H1 (cell line): ENCODE measurements at regions not wholly inside any gene's neighbourhood (a gene's known extent, or its start where the extent isn't known, plus 50 kb on each side); places are given as distances from the start of the nearest gene placed in this dataset.

Source experiments
- CTCF ChIA-PET: fragments of 300-600 bp; sonication (Branson Sonifier 250); formaldehyde crosslinking; loops from one replicate; lab custom pipeline; 2021; ENCODE audit not compliant: partially characterized antibody; lab: Charles Lee
- POLR2A ChIA-PET: fragments of 300-600 bp; sonication (Branson Sonifier 250); formaldehyde crosslinking; loops from one replicate; lab custom pipeline; 2021; ENCODE audit warnings: inconsistent platforms; ENCODE audit not compliant: partially characterized antibody; lab: Charles Lee
- DNase-seq, 2 experiments: peaks; one replicate each; pipeline versions ENCODE4 v3.0.0 to v3.0.0-alpha.2; 2010 to 2022; ENCODE audit warnings: low spot score in 2 of 2, low read depth in 1 of 2, mixed read lengths in 1 of 2
- FAIRE-seq: peaks from 2 replicates; lab custom pipeline; 2011; peaks lifted over from hg19 to GRCh38; lab: Jason Lieb, UNC
- H2AFZ ChIP-seq: 2 replicates; pipeline ENCODE4 v1.8.1; 2012; ENCODE audit warnings: low read length, inconsistent platforms
- H2AK5ac ChIP-seq: 2 replicates; pipeline ENCODE4 v1.6.1; 2013; ENCODE audit warnings: low read depth, low read length
- H2BK120ac ChIP-seq: replicated peaks from 2 replicates; pipeline ENCODE3; 2013; ENCODE audit warnings: low read depth, low read length, inconsistent platforms
- H2BK12ac ChIP-seq: 2 replicates; pipeline ENCODE4 v1.6.1; 2013; ENCODE audit warnings: low read depth, low read length
- H2BK15ac ChIP-seq: 2 replicates; pipeline ENCODE4 v1.6.1; 2013; ENCODE audit warnings: low read length
- H2BK20ac ChIP-seq: 2 replicates; pipeline ENCODE4 v1.6.1; 2013; ENCODE audit warnings: low read length
- H2BK5ac ChIP-seq: 2 replicates; pipeline ENCODE4 v1.6.1; 2013; ENCODE audit warnings: low read depth, low read length
- H3K14ac ChIP-seq: 2 replicates; pipeline ENCODE4 v1.6.1; 2013; ENCODE audit warnings: inconsistent platforms; ENCODE audit not compliant: insufficient read length
- H3K18ac ChIP-seq: 2 replicates; pipeline ENCODE4 v1.6.1; 2013; ENCODE audit warnings: low read length; ENCODE audit errors: extremely low read depth
- H3K23ac ChIP-seq: 2 replicates; pipeline ENCODE4 v1.6.1; 2013; ENCODE audit warnings: inconsistent platforms; ENCODE audit not compliant: insufficient read length
- H3K23me2 ChIP-seq: 2 replicates; pipeline ENCODE4 v1.6.1; 2013; ENCODE audit warnings: low read depth, low read length
- H3K27ac ChIP-seq: 2 replicates; pipeline ENCODE4 v1.6.1; 2011; ENCODE audit warnings: low read depth, low read length, inconsistent platforms
- H3K27me3 ChIP-seq, 4 experiments: replicated peaks in 1 of 4; 1 replicate in 1 of 4; 2 replicates in 3 of 4; pipeline versions ENCODE4 v1.6.1 to v1.8.1; 2011 to 2013; ENCODE audit warnings: low read length in 3 of 4, mild to moderate bottlenecking in 3 of 4, inconsistent platforms in 2 of 4, mixed read lengths in 2 of 4, moderate library complexity in 1 of 4; ENCODE audit not compliant: control insufficient read depth in 3 of 4, insufficient read depth in 3 of 4; ENCODE audit errors: extremely low read depth in 1 of 4
- H3K36me3 ChIP-seq, 4 experiments: 2 replicates each; pipeline versions ENCODE4 v1.6.1 to v1.8.1; 2011 to 2013; ENCODE audit warnings: mild to moderate bottlenecking in 4 of 4, low read length in 3 of 4, moderate library complexity in 2 of 4, control low read depth in 1 of 4, inconsistent platforms in 1 of 4; ENCODE audit not compliant: insufficient read depth in 4 of 4, control insufficient read depth in 2 of 4
- H3K4ac ChIP-seq: replicated peaks from 2 replicates; pipeline ENCODE3; 2013; ENCODE audit warnings: low read length, low read depth, mixed read lengths, inconsistent platforms; ENCODE audit not compliant: insufficient read length
- H3K4me1 ChIP-seq, 4 experiments: replicated peaks in 1 of 4; 1 replicate in 1 of 4; 2 replicates in 3 of 4; pipeline versions ENCODE4 v1.6.1 to v1.8.1; 2011 to 2013; ENCODE audit warnings: low read length in 3 of 4, inconsistent platforms in 2 of 4, mixed read lengths in 1 of 4; ENCODE audit not compliant: insufficient read depth in 4 of 4, control insufficient read depth in 3 of 4
- H3K4me2 ChIP-seq, 2 experiments: 2 replicates each; pipeline versions ENCODE4 v1.6.1 to v1.8.1; 2011 to 2013; ENCODE audit warnings: low read depth in 2 of 2, low read length in 2 of 2, control low read depth in 1 of 2, inconsistent platforms in 1 of 2, mild to moderate bottlenecking in 1 of 2; ENCODE audit not compliant: insufficient read depth in 1 of 2
- H3K4me3 ChIP-seq, 4 experiments: fragments of 200-600, 300-600 bp in 1 of 4; sonication (generic), shearing (Covaris generic), sonication (Bioruptor Twin) in 1 of 4; 2 replicates each; pipeline versions ENCODE4 v1.5.1 to v1.8.1; 2011 to 2016; ENCODE audit warnings: low read length in 4 of 4, low read depth in 3 of 4, control low read depth in 2 of 4, inconsistent platforms in 2 of 4, mild to moderate bottlenecking in 2 of 4, mixed read lengths in 1 of 4, moderate library complexity in 1 of 4; ENCODE audit not compliant: insufficient read depth in 2 of 4; ENCODE audit errors: extremely low read depth in 1 of 4
- H3K56ac ChIP-seq: replicated peaks from 2 replicates; pipeline ENCODE3; 2013; ENCODE audit warnings: low read depth, mild to moderate bottlenecking, mixed read lengths, low read length, inconsistent platforms; ENCODE audit not compliant: insufficient read length
- H3K79me1 ChIP-seq: 2 replicates; pipeline ENCODE4 v1.6.1; 2013; ENCODE audit warnings: low read depth, low read length, control low read depth
- H3K79me2 ChIP-seq, 2 experiments: 2 replicates each; pipeline versions ENCODE4 v1.6.1 to v1.8.1; 2012 to 2013; ENCODE audit warnings: low read length in 2 of 2, mild to moderate bottlenecking in 2 of 2, inconsistent platforms in 1 of 2; ENCODE audit not compliant: insufficient read depth in 2 of 2, control insufficient read depth in 1 of 2
- H3K9ac ChIP-seq, 4 experiments: replicated peaks in 1 of 4; 1 replicate in 1 of 4; 2 replicates in 3 of 4; pipeline versions ENCODE4 v1.6.1 to v1.8.1; 2011 to 2013; ENCODE audit warnings: low read depth in 3 of 4, low read length in 3 of 4, control low read depth in 2 of 4, mild to moderate bottlenecking in 2 of 4, moderate library complexity in 2 of 4, inconsistent platforms in 1 of 4; ENCODE audit errors: extremely low read depth in 1 of 4
- H3K9me3 ChIP-seq, 2 experiments: 2 replicates each; pipeline versions ENCODE4 v1.6.1 to v1.8.1; 2012 to 2013; ENCODE audit warnings: mild to moderate bottlenecking in 2 of 2, moderate library complexity in 2 of 2, control low read depth in 1 of 2, inconsistent platforms in 1 of 2, low read depth in 1 of 2, low read length in 1 of 2, mixed read lengths in 1 of 2; ENCODE audit not compliant: insufficient read depth in 2 of 2
- H4K20me1 ChIP-seq, 2 experiments: replicated peaks in 1 of 2; 2 replicates each; pipeline versions ENCODE3 to v1.8.1; 2011 to 2013; ENCODE audit warnings: inconsistent platforms in 2 of 2, low read length in 2 of 2, mild to moderate bottlenecking in 1 of 2; ENCODE audit not compliant: insufficient read depth in 2 of 2, control insufficient read depth in 1 of 2
- H4K5ac ChIP-seq: 2 replicates; pipeline ENCODE4 v1.6.1; 2013; ENCODE audit warnings: low read length, low read depth, mixed read lengths, inconsistent platforms; ENCODE audit not compliant: insufficient read length
- H4K8ac ChIP-seq: 2 replicates; pipeline ENCODE4 v1.8.0; 2013; ENCODE audit warnings: mild to moderate bottlenecking, moderate library complexity, low read length, inconsistent platforms; ENCODE audit not compliant: insufficient read depth; ENCODE audit errors: extremely low read depth
- H4K91ac ChIP-seq: replicated peaks from 2 replicates; pipeline ENCODE3; 2013; ENCODE audit warnings: low read length, mixed read lengths, inconsistent platforms; ENCODE audit not compliant: insufficient read length
- BCL11A ChIP-seq, 2 experiments: IDR thresholded peaks; one replicate each; pipeline ENCODE4 v1.6.1; 2011; ENCODE audit warnings: low read depth in 2 of 2, low read length in 2 of 2, mild to moderate bottlenecking in 2 of 2
- CBX8 ChIP-seq: fragments of 300-800, 300-1000 bp; sonication (generic); IDR thresholded peaks from 2 replicates; pipeline ENCODE4 v1.7.1; 2016; ENCODE audit warnings: low read depth, low read length, borderline replicate concordance
- CEBPB ChIP-seq: IDR thresholded peaks from 2 replicates; pipeline ENCODE4 v1.6.1; 2012; ENCODE audit warnings: low read depth, low read length
- E2F6 ChIP-seq: IDR thresholded peaks from 2 replicates; pipeline ENCODE4 v1.6.1; 2012; ENCODE audit warnings: inconsistent platforms
- EZH2 ChIP-seq: fragments of 200-600 bp; sonication (generic); IDR thresholded peaks from 2 replicates; pipeline ENCODE4 v1.7.1; 2012; ENCODE audit warnings: low read depth, mild to moderate bottlenecking, moderate library complexity, low read length, inconsistent platforms; ENCODE audit not compliant: severe bottlenecking
- MAX ChIP-seq: IDR thresholded peaks from 2 replicates; pipeline ENCODE4 v1.6.1; 2012; ENCODE audit warnings: inconsistent platforms
- POLR2AphosphoS5 ChIP-seq: IDR thresholded peaks from 2 replicates; pipeline ENCODE4 v1.6.1; 2011; ENCODE audit warnings: low read depth, low read length
- POU5F1 ChIP-seq: IDR thresholded peaks from 2 replicates; pipeline ENCODE4 v1.6.1; 2011; ENCODE audit warnings: low read depth, mild to moderate bottlenecking, low read length, moderate library complexity
- RAD21 ChIP-seq, 2 experiments: IDR thresholded peaks in 1 of 2; conservative IDR thresholded peaks in 1 of 2; 2 replicates each; pipeline ENCODE4 v1.6.1; 2011; ENCODE audit warnings: low read depth in 2 of 2, low read length in 2 of 2, improper control_type of control experiment in 1 of 2, inconsistent platforms in 1 of 2, mild to moderate bottlenecking in 1 of 2, moderate library complexity in 1 of 2
- SIX5 ChIP-seq: IDR thresholded peaks from 2 replicates; pipeline ENCODE4 v1.6.1; 2011; ENCODE audit warnings: mild to moderate bottlenecking, low read depth, low read length
- SP1 ChIP-seq: IDR thresholded peaks from 2 replicates; pipeline ENCODE4 v1.6.1; 2011; ENCODE audit warnings: low read depth, low read length
- TCF12 ChIP-seq: IDR thresholded peaks from 2 replicates; pipeline ENCODE4 v1.6.1; 2011; ENCODE audit warnings: low read depth, mild to moderate bottlenecking, low read length
- WGBS, 2 experiments: shearing (Covaris generic) in 1 of 2; methylation state at CpG; one replicate each; pipeline versions ENCODE4 v1.1.6 to v1.1.7; 2013 to 2015; ENCODE audit warnings: low lambda C conversion rate in 2 of 2, mixed read lengths in 2 of 2, inconsistent platforms in 1 of 2, low coverage in 1 of 2, missing lambda C conversion rate in 1 of 2; ENCODE audit not compliant: insufficient replicate concordance in 2 of 2, insufficient coverage in 1 of 2, insufficient read length in 1 of 2; ENCODE audit errors: extremely low coverage in 1 of 2, missing lambda C conversion rate in 1 of 2; 5-methylcytosine and 5-hydroxymethylcytosine counted together

GRCh38 chr5:152262667-152263066 lies 142.4 kb downstream of the NMUR2 start:
- FAIRE-seq: peak; percentile 95
- H3K56ac ChIP-seq: no peak overlapping the region
- no peaks in the 10 kb centered on the region for H3K36me3 ChIP-seq
- no peak overlapping the region for H3K23ac ChIP-seq
- no peak overlapping the region for H4K8ac ChIP-seq
- no peak overlapping the region for H3K9ac ChIP-seq
- H3K4me1 ChIP-seq: peaks cover 2 to 7% (median 3%) of the 10 kb centered on the region in 4 experiments; a peak in 3 of 7 replicates
- ChIA-PET CTCF (interaction anchor here (1.3 kb wide), 1 partner anchor 10 kb away, joined by 3 read pairs; no protein-coding TSS in a partner anchor), POLR2A (no interaction called here)
- H3K9me3 ChIP-seq: no peaks in the 10 kb centered on the region
- no peak overlapping the region for H3K18ac ChIP-seq
- H3K4me2 ChIP-seq: peak overlapping the region in 1 of 2 experiments; percentile 33; a peak in 2 of 4 replicates
- H2BK12ac ChIP-seq: no peak overlapping the region
- H3K27me3 ChIP-seq: peaks cover 13 to 45% (median 30%) of the 10 kb centered on the region in 4 experiments
- H3K4me3 ChIP-seq: no peak overlapping the region
- H2BK15ac ChIP-seq: no peak overlapping the region
- no peak overlapping the region for H2BK5ac ChIP-seq
- H3K79me1 ChIP-seq: no peaks in the 10 kb centered on the region
- no peak overlapping the region for H3K4ac ChIP-seq
- peak in 1 of 2 experiments; percentile 17 for DNase-seq
- no peak overlapping the region for H2AFZ ChIP-seq
- no peak overlapping the region for H2BK120ac ChIP-seq
- H4K20me1 ChIP-seq: peaks cover 0 to 3% of the 10 kb centered on the region in 2 experiments
- no peak overlapping the region for H3K14ac ChIP-seq
- H3K23me2 ChIP-seq: no peaks in the 10 kb centered on the region
- no peaks in the 10 kb centered on the region for H3K79me2 ChIP-seq
- no peak overlapping the region for H2BK20ac ChIP-seq
- no peak overlapping the region for H4K5ac ChIP-seq
- H4K91ac ChIP-seq: no peak overlapping the region
- no peak overlapping the region for H3K27ac ChIP-seq
- no peak overlapping the region for H2AK5ac ChIP-seq
- WGBS, 2 experiments: 29% methylated on average over 4 of the region's 4 CpGs; no CpG with 5 or more reads in 1 of the 2 experiments
- no peak for TF ChIP-seq CBX8
- TF ChIP-seq RAD21 (IDR thresholded peaks at IDR 0.05 in 1 of 2, conservative IDR thresholded peaks at IDR 0.05 in 1 of 2; ENCODE audit: low read depth in 2 of 2, low read length in 2 of 2): 0 out of 4 replicates have a peak, but pooled peaks of 1 of the 2 experiments have one; percentile 6
- TF ChIP-seq SP1: 0 out of 2 replicates have a peak, but pooled peaks have one; percentile 13
- no peak for TF ChIP-seq SIX5
- TF ChIP-seq MAX: peak; percentile 35
- TF ChIP-seq POLR2AphosphoS5: peak; percentile 65; the same call in 1 of the 2 replicates
- peak; percentile 31; the same call in 1 of the 2 replicates for TF ChIP-seq TCF12
- no peak for TF ChIP-seq EZH2
- TF ChIP-seq E2F6: peak; percentile 74; the same call in 1 of the 2 replicates
- TF ChIP-seq POU5F1: 0 out of 2 replicates have a peak, but pooled peaks have one; percentile 44
- TF ChIP-seq CEBPB: 0 out of 2 replicates have a peak, but pooled peaks have one; percentile 21
- TF ChIP-seq BCL11A (IDR thresholded peaks at IDR 0.05; ENCODE audit: low read depth in 2 of 2, low read length in 2 of 2): no peak
